ENCODE measurements at regions not wholly inside any gene's neighbourhood (a gene's known extent, or its start where the extent isn't known, plus 50 kb on each side); places are given as distances from the start of the nearest gene placed in this dataset.

DNA sequence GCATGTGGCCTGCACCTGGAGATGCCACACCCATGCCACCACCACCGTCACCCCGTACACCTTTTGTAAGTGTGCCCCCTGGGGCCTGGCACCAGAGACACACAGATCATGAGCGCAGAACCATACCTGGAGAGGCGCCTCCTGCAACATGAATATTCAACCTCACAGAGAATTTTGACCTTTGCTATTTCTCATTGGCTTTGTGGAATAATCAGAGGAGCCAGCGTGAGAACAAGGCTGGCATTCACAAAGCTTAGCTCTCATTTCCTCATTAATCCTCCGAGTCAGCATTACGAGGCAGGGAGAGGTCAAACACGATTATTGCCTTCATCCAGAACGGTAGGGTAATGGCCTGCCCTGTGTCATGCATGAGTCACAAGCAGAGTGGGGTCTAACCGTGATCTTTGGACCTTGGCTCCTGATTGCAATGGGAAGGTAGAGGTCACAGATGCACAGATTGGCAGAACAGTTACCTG lies 73.0 kb upstream of the POMGNT2 start:
- DNase-seq = peak; percentile 78 to 92 (median 85)

DNA sequence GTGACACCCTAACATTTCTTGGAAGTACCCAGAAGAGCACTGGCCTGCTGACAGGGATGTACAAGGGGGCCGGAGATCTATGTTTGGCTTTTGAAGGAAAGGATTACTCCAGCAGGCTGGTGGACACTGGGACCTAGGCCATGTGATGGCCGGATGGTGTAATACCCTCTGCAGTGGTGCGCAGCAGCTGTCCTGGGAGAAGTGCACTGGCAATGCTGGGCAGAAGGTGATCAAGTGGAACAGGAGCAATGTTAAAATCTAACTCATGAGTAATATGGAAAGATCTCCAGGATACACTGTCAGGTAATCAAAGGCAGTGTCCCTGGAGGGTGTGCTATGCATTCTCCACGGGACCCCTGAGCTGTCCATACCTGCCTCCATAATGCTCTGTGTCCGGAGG lies 71.2 kb upstream of the POMGNT2 start:
- DNase-seq = peak in 3 of 4 experiments; percentile 29 to 35 (median 32)

DNA sequence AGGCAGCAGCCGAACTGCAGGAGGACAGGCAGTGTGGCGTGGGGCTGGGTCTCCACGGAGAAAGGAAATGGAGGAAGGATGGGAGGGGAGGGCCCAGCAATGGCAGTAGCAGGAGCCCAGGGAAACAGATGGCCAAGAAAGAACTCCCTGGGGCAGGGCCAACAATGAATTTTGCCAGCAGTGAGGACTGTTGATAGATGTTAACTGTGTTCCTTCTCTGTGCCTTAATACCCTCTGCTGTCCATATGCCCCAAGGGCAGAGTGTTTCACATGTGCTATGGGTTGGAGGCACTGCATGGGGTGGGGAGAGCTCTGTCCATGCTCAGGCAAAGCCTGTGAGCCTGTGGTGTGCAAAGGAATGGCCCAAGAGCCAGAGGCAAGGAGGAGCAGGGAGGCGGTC lies 70.8 kb upstream of the POMGNT2 start:
- no peak for DNase-seq

DNA sequence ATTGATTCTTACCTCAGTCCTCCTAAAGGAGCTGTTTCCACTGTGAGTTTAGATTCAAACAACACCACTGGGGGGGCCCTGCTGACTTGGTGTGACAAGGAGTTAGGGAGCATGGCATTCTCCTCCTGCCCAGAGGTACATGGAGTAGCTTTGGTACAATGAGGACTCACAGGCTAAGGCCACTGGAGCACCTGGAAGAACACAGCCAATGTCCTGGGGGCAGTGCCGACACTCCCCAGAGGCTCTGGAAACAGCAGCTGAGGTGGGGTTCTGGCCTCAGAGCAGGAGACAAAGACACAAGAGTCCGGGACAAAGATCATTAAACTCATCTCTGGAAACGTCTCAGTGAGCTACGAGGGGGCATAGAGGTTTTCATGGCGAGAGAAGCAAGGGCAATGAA lies 69.7 kb upstream of the POMGNT2 start:
- DNase-seq = no peak

DNA sequence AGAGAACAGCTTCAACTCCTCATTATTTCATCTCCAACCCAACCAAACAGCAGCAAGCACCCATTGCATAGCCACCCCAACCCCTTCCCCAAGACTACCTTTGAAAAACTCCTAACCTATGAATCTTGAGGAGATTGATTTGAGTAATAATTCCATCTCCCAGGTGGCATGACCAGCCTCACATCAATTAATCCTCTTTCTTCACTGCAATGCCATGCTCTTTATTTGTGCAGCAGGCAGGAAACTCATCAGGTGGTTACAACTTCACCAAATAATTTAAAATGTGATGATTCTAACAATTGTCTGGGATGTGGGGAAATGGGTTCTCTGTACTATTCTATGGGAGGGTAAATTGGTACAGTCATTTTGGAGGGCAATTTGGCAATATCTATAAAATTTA lies 68.1 kb upstream of the POMGNT2 start:
- DNase-seq = no peak

DNA sequence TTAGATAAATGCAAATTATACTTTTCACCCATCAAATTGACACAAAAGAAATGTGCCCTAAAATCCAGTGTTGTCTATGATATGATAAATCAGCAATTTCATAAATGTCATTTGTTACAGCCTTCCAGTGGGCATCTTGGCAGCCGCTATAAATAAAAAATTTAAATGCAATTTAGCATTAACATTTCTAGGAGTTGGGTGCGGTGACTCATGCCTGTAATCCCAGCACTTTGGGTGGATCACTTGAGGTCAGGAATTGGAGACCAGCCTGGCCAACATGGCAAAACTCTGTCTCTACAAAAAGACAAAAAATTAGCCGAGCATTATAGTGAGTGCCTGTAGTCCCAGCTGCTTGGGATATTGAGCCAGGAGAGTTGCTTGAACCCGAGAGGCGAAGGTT lies 65.9 kb upstream of the POMGNT2 start:
- no peak for DNase-seq

DNA sequence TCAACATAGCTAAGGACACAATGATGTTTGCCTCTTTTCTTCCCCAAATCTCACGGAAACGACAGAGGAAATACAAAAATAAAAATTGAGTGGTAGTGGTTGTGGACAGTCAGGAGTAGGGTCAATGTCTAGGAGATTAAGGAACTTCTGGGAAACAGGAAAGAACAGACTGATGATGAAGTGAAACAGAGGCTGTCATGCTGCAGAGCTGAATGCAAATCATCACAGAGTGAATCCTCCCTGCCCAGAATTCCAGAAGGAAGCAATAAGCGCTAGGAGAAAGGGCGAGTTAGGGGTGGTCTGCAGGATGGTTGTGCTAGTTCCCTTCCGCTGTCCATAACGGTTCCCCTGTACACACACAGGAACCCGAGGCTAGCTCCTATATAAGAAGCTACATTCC lies 64.7 kb upstream of the POMGNT2 start:
- DNase-seq = no peak

DNA sequence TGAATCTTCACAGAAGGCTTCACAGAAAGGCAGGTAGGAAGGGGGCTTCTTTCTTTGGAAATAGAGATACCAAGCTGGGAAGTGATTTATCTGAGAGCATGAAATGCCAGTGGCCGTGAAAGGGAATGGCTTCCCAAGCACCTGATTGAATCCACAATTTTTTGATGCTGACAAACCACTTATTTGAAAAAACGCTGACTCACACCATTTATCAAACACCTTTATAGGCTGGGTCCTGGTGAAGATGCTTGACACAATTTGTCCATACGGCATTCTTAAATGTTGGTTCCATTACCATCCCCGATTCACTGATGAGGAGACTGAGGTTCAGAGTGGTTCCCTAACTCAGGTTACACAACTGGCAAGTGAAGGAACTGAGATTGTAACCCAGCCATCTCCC lies 64.1 kb upstream of the POMGNT2 start:
- no peak for DNase-seq

DNA sequence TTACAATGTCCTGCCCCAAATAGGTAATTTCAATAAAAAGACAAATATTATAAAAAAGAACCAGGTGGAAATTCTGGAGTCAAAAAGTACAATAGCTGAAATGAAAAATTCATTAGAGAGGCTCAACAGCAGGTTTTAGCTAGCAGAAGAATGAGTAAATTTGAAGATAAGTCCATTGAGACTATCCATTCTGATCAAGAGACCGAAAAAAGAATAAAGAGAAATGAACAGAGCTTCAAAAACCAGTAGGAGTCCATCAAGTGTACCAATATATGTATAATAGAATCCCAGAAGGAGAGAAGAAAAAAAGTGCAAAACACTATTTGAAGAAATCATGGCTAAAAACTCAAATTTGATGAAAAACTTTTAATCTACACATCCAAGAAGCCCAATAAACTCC lies 60.5 kb upstream of the POMGNT2 start:
- no peak for DNase-seq

DNA sequence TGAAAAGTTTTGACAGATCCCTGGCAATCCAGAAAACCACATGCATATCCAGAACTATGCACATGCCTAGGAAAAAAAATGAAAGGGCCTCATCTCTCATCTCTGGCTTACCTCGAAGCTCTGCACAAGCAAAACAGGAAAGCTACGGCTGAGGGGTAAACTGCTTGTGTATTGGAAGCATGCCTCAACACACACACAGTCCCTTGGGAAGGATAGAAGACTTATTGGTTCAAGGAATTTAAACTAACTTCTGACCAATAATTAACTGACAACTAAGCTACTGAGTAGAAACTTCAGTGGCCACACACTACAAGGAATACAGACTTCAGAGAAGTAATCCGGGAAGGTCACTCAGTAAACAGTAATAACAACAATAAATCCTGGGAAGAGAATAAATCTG lies 59.9 kb upstream of the POMGNT2 start:
- no peak for DNase-seq

DNA sequence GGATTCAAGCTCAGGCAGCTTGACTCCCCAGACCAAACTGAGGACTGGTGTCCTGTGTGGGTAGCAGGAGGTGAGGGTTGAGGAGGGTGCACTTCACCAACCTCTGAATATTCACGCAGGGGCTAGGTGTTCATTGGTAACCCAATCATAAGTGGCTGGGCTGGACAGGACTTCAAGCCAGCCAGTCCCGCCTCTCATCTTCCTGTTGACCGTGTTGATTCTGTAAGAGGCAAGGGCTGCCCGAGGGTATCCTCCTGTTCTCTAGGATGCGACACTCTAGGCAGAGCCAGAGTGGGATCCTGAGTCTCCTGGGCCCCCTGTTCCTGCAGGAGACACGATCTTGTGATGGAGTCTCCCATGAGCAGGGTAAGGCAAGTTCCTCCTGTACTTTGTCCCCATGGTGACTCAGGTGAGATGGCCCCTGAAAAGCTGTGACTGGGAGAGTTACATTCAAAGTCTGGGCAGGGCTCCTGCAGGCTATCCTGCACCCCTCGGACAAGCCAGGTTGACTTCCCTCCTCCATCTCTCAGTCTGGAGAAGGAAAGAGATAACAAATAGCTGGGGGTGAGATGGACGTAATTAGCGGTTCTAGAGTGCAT lies 58.1 kb upstream of the POMGNT2 start:
- no peak for DNase-seq

DNA sequence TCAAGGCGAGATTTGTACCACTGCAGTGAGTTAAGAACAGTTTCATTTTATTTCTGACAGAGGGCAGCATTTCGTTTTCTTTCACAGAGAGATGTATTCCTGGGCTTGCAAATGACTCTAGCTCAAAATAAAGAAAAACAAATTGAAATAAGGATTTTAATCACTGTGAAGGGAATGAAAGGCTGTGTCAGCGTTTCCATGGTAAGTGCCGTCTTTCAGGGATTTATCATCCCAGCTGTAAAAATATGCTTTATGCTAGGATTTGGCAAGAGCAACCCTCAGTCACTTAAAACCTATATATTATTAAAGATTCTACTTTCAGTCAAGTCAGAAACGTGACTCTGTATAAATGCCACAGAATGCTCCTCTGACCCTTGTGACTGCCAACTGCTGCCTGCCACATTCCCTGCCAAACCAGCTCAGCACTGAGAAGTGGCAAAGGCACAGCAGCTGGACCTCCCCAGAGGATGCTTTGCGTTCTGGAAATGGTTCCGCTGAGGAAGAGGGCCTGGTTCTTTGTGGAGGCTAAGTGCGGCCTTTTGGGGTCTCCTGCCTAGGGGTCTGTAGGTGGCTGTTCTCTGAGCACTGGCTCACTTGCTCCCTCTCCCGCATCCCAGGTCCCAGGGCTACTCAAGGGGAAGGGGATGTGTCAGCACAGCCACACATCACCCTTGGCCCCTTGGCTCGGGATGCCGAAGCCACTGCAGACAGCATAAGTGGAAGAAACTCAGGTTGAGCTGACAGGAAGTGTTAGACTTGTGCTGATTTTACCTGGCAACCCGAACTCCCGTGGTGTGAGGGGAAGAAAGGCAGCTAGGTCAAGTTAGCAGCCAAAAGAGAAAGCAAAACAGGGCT lies 56.6 kb upstream of the POMGNT2 start:
- peak in 3 of 4 experiments; percentile 14 to 72 (median 57) for DNase-seq

DNA sequence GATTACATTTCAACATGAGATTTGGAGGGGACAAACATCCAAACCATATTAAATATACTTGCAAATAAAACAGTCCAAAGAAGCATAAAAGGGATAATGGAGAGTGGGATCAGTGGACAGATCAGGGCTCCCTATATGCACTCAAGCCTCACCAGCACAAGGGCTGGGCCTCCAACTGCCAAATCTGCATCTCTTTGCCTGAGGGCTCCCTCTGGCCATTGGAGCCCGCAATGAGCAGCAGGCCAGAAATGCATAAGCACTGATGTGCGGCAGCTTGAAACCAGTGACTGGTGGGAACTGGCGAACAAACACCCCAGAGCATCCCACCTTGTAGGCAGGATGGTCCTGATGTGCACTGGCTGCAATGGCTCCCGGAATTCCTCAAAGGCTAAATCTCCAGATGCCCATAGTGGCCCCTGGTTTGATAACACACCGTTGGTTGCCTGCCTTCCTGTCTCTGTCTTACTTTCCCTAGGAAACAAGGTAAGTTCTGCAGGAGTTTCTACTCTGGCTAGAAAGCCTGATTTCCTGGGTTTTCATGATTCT lies 55.9 kb upstream of the POMGNT2 start:
- DNase-seq = no peak

DNA sequence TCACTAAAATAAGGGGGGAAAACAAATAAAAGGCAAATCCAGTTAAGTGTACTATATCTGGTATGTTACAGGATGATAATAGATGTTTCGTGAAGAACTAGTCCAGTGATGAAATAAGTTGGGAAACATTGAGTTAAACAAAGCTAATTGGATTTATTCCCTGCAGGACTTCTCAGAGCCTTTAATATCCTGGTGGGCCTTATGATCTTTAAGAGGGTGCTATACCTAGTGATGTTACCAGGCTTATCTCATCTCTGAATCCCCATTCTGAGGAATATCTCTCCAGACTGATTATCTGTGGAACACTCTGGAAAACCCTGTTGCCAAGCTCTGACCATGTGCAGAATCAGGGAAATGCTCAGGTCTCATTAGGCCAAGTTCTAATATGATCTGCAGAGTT lies 54.8 kb upstream of the POMGNT2 start:
- no peak for DNase-seq

DNA sequence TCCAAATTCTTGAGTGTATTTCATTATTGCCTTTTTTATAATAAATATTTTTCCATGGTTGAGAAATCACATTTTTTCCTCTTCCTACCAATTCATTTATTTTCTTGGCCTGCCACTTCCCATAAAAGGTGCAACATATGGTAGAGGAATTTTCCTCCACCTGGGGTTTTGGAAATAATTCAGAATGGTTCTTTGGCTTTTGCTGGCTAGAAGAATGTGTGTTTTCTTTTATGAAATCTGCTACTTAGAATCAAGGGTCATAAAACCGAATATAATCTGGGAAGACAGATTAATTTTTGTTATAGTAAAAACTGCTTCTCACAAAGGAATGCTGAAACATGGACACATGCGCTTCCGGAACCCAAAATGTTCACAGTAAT lies 54.0 kb upstream of the POMGNT2 start:
- no peak for DNase-seq

DNA sequence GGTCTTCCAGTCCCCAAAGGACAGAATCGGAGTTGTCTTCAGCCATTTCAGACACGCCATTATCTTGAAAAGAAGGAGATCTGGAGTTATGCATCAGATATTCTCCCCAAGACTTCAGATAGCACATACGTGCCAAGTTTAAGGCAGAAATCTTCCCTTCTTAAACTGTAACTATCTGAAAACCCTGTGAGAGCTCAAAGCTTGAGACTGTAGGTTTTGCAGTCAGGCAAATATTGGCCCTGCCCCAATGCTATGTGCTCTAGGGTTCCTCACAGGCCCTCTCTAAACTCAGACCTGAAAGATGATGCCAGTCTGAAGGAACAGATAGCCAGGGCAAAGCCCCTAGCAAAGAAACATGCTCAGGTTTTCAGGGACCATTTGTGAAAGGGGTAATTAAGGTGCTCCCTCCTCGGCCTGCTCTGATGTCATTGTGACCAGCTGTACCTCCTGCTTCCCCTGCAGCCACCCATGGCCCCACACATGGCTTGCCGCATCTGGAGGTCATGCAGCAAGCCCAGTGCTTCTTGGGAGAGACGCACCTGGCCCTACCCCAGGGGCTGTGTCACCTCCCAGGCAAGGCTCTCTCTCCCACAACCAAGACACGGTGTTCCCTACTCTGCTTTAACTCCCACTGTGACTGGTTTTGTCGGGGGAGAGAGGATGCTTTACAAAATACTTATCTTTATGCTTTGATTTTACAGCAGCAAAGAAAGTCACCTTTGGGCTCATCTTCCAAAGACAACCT lies 53.4 kb upstream of the POMGNT2 start:
- DNase-seq = no peak

DNA sequence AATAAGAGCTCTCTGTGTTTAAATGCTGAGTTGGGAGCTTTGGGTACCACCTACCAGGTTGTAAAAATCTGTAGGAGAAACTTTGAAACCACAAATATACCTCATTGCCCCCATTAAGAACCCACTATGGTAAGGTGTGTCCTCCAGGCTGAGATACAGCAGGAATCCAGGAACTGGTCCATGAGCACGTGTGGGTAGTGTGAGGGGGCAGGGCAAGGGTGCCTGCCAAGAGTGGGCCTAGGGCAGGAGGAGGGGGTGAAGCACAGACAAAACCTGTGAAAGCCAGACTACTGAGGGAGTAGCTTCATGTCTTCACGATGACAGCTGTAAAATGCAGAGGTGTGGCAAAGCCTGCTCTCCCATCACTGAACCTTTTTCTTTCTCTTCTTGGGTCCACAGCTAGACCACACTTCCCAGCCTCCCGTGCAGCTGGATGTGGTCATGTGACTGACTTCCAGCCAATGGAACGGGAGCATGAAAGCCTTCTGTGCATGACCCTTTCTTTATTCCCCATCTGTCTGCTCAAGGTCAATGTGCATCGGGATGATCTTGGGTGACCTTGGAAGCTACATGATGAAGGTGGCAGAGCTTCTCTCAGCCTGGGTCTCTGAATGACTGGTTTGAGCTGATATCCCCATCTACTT lies 51.1 kb upstream of the POMGNT2 start:
- DNase-seq = no peak

DNA sequence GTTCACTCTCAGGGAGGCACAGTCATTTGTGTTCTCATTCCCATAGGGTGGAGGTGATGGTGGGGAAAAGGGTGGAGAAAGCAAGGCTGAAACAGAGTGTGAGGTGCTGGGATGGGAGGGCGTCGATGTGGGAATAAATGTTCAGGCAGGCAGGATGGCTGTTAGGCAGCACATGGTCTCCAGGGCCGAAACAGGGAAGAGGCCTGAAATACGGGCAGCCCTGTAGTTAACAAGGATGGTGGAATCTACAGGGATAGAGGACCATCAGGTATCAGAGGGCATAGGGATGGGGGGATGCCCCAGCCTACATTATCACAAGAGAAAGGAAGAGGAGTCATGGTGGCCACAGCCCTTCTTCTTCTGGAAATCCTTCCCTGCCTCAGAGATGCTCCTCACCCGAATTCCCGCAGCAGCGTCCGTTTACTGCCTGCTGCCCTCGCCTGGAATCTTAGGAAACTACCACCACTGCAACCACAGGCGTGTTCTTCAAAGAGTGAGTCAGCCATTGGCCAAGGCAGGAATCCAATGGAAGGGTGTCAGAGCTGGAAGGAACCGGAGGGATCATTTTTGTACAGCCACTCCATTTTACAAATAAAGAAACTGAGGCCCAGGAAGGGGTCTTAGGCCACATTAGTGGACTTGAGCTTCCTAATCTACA lies 49.7 kb upstream of the POMGNT2 start:
- DNase-seq = peak in 2 of 4 experiments; percentile 16 to 24

Measured in suppressor macrophage (primary cell).